GM21367 (cell line): ENCODE measurements at regions not wholly inside any gene's neighbourhood (a gene's known extent, or its start where the extent isn't known, plus 50 kb on each side); places are given as distances from the start of the nearest gene placed in this dataset.
A peak's percentile ranks its signal among the peaks of the same experiment; 100 is the strongest.
"Not testable (repeated sequence)": the region's sequence is repeated elsewhere in the genome, so short reads cannot be mapped to it uniquely, and the experiment has no call there.

Source experiments
- ATAC-seq: cut with Tn5 transposase; IDR thresholded peaks from one replicate; pipeline ENCODE4 v1.9.1; 2021; ENCODE audit not compliant: unreplicated experiment

- not testable (repeated sequence) for ATAC-seq
These were observed 70.2 kb downstream of the ZNF726 start for GRCh38 chr19:23984911-23985310.

GRCh38 chr19:23986623-23987022 lies 71.9 kb downstream of the ZNF726 start:
- no peak for ATAC-seq

GRCh38 chr19:23991170-23991569 lies 76.5 kb downstream of the ZNF726 start:
- ATAC-seq, result no peak

GRCh38 chr19:23992348-23992747 lies 77.7 kb downstream of the ZNF726 start:
- ATAC-seq, result no peak

GRCh38 chr19:23993440-23993839 lies 78.8 kb downstream of the ZNF726 start:
- no peak for ATAC-seq

- ATAC-seq, result no peak
These were observed 81.9 kb downstream of the ZNF726 start for GRCh38 chr19:23996549-23996948.

- ATAC-seq, result no peak
These were observed 83.9 kb downstream of the ZNF726 start for GRCh38 chr19:23998568-23998967.

GRCh38 chr19:23999821-24000610 lies 85.3 kb downstream of the ZNF726 start:
- no peak for ATAC-seq

GRCh38 chr19:24000656-24001055 lies 86.0 kb downstream of the ZNF726 start:
- no peak for ATAC-seq

- no peak for ATAC-seq
These were observed 84.6 kb upstream of the ZNF254 start for GRCh38 chr19:24002256-24002945.

GRCh38 chr19:24003537-24003936 lies 83.5 kb upstream of the ZNF254 start:
- no peak for ATAC-seq

- no peak for ATAC-seq
These were observed 82.8 kb upstream of the ZNF254 start for GRCh38 chr19:24004166-24004565.

GRCh38 chr19:24029941-24030636 lies 56.9 kb upstream of the ZNF254 start:
- ATAC-seq, result no peak

GRCh38 chr19:24032651-24033050 lies 54.3 kb upstream of the ZNF254 start:
- ATAC-seq, result no peak

GRCh38 chr19:24033301-24033962 lies 53.6 kb upstream of the ZNF254 start:
- peak; percentile 88 for ATAC-seq

- ATAC-seq, result peak; percentile 24
These were observed 53.0 kb upstream of the ZNF254 start for GRCh38 chr19:24033963-24034342.

GRCh38 chr19:24035261-24035880 lies 51.6 kb upstream of the ZNF254 start:
- ATAC-seq, result not testable (repeated sequence)
